ENCODE measurements at regions not wholly inside any gene's neighbourhood (a gene's known extent, or its start where the extent isn't known, plus 50 kb on each side); places are given as distances from the start of the nearest gene placed in this dataset.
"Not testable (repeated sequence)": the region's sequence is repeated elsewhere in the genome, so short reads cannot be mapped to it uniquely, and the experiment has no call there.

DNA sequence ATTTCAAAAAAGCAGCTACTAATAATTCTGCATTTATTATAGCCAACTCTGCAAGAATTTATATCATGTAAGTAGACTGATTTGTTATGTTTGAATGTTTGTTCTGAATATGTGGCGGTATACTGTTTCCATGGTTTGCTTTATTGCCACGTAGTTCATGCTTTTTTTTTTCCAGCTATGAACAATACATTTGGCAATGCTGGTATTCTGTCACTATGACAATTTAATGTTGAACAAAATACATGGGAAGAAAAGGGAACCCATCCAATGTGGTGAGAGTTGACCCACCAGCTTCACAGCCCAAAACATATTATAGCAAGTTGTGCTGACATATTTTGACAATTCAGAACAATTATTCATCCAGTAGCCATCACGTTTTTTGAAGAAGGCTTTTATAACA is 145.6 kb downstream of the CCDC71L start:
- no peaks in the 10 kb centered on the region for H3K36me3 Mint-ChIP-seq (ENCODE audit: low read depth)
- H3K27me3 Mint-ChIP-seq = peaks cover 19% of the 10 kb centered on the region
- no peak overlapping the region for H3K4me3 Mint-ChIP-seq

DNA sequence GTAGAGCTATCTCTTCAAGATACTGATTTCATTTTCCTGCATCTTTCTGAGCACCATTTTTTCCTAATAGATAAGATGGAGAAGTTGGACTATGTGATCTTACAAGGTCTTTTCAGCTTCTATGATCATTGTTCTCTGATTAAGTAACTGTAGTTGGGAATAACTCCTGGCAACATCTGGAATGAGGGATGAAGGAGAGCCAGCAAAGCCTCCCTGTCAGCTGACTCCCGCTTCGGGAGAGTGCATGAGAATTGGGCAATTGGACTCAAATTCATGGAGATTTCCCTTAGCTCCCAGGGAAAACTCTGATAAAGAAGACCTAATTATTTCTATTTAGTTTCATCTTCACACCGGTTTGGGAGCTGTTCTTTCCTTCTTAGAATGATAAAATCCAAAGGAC is 146.1 kb downstream of the CCDC71L start:
- Mint-ChIP-seq H3K9me3 (peaks cover 4% of the 10 kb centered on the region), H3K27ac (no peak overlapping the region), H3K4me3 (no peak overlapping the region), H3K27me3 (peaks cover 23% of the 10 kb centered on the region), H3K4me1 (no peaks in the 10 kb centered on the region), H3K36me3 (ENCODE audit: low read depth) (no peaks in the 10 kb centered on the region)
- intact Hi-C loops (cut with micrococcal nuclease) = no loop called here
- no peak for DNase-seq

More for the DNA sequence above, 145.6 kb downstream of the CCDC71L start:
- Mint-ChIP-seq H3K4me1 (no peaks in the 10 kb centered on the region), H3K9me3 (no peaks in the 10 kb centered on the region), H3K27ac (no peak overlapping the region)
- intact Hi-C loops (cut with micrococcal nuclease) = no loop called here
- DNase-seq = no peak

DNA sequence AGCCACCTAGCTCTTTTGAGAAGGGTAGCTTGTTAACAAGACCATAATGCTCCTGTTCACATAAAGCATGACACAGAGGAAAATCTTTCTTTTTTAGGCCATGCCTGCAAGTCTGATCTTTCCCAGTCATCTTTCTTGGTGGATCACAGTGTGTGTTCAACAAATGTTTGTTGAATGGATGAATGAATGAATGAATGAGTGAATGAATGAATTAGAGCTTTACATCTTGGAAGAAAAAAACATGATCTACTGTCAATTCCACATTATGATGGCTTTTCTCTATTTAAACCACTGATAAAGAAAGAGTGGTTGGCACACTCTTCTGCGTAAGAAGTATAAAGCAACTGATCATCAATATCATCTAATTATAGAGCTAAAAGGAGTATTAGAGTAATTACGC is 148.7 kb downstream of the CCDC71L start:
- DNase-seq = no peak
- H3K9me3 Mint-ChIP-seq = peaks cover 11% of the 10 kb centered on the region
- peaks cover 11% of the 10 kb centered on the region for H3K27me3 Mint-ChIP-seq
- H3K4me1 Mint-ChIP-seq = no peaks in the 10 kb centered on the region
- no peak overlapping the region for H3K27ac Mint-ChIP-seq
- intact Hi-C loops (cut with micrococcal nuclease) = no loop called here
- no peaks in the 10 kb centered on the region for H3K36me3 Mint-ChIP-seq (ENCODE audit: low read depth)
- no peak overlapping the region for H3K4me3 Mint-ChIP-seq

DNA sequence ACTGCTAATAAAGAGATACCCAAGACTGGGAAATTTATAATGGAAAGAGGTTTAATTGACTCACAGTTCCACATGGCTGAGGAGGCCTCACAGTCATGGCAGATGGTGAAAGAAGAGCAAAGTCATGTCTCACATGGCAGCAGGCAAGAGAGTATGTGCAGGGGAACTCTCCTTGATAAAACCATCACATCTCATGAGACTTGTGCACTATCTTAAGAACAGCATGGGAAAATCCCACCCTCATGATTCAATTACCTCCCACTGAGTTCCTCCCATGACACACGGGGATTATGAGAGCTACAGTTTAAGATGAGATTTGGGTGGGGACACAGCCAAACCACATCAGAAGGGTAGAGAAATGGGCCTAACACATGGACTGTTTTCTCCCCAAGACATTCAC is 156.3 kb downstream of the CCDC71L start:
- H3K36me3 Mint-ChIP-seq (ENCODE audit: low read depth) = no peaks in the 10 kb centered on the region
- H3K4me1 Mint-ChIP-seq = peaks cover 14% of the 10 kb centered on the region
- H3K4me3 Mint-ChIP-seq = peak overlapping the region; percentile 1
- intact Hi-C loops (cut with micrococcal nuclease) = loop anchor here (5.0 kb wide), 1 partner anchor 97 kb away; no protein-coding TSS in a partner anchor
- H3K9me3 Mint-ChIP-seq = peaks cover 16% of the 10 kb centered on the region
- no peaks in the 10 kb centered on the region for H3K27me3 Mint-ChIP-seq
- H3K27ac Mint-ChIP-seq = peak overlapping the region; percentile 80
- no peak for DNase-seq

- no peaks in the 10 kb centered on the region for H3K27me3 Mint-ChIP-seq
- H3K4me3 Mint-ChIP-seq = peak overlapping the region; percentile 1
- intact Hi-C loops (cut with micrococcal nuclease) = loop anchor here (5.0 kb wide), 1 partner anchor 97 kb away; no protein-coding TSS in a partner anchor
- H3K9me3 Mint-ChIP-seq = peaks cover 12% of the 10 kb centered on the region
- no peaks in the 10 kb centered on the region for H3K36me3 Mint-ChIP-seq (ENCODE audit: low read depth)
- peak overlapping the region; percentile 80 for H3K27ac Mint-ChIP-seq
- no peak for DNase-seq
- peaks cover 14% of the 10 kb centered on the region for H3K4me1 Mint-ChIP-seq
Measured at GRCh38 chr7:106504207-106504606, 156.8 kb downstream of the CCDC71L start.

DNA sequence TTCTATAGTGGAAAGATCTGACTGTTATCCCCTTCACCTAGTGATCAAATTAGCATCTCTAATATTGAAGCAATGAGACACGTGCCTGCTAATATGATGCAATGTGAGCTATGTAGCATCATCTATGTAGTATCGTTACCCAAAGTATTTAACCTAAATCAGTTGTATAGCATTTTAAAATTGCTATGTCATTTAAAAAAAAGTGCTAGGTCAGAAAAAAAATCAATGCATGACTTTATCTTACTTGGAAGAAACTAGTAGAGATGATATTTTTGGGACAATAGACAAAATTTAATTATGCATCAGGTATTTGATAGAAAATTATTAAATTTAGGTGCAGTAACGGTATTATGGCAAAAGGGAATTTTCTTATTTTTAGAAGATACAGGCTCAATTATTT is 157.3 kb downstream of the CCDC71L start:
- Mint-ChIP-seq H3K36me3 (ENCODE audit: low read depth) (no peaks in the 10 kb centered on the region), H3K27me3 (no peaks in the 10 kb centered on the region), H3K9me3 (peaks cover 12% of the 10 kb centered on the region), H3K27ac (no peak overlapping the region), H3K4me1 (peaks cover 14% of the 10 kb centered on the region), H3K4me3 (no peak overlapping the region)
- no peak for DNase-seq
- intact Hi-C loops (cut with micrococcal nuclease) = loop anchor here (5.0 kb wide), 1 partner anchor 96 kb away; no protein-coding TSS in a partner anchor

- no peak overlapping the region for H3K4me3 Mint-ChIP-seq
- no peaks in the 10 kb centered on the region for H3K36me3 Mint-ChIP-seq (ENCODE audit: low read depth)
- H3K27ac Mint-ChIP-seq = peak overlapping the region; percentile 61
- H3K4me1 Mint-ChIP-seq = peaks cover 12% of the 10 kb centered on the region
- no peaks in the 10 kb centered on the region for H3K27me3 Mint-ChIP-seq
- intact Hi-C loops (cut with micrococcal nuclease) = loop anchor here (2.0 to 5.0 kb wide), 2 partner anchors 17 to 95 kb away; no protein-coding TSS in a partner anchor
- DNase-seq = no peak
- H3K9me3 Mint-ChIP-seq = peaks cover 12% of the 10 kb centered on the region
Measured at GRCh38 chr7:106501605-106502580, 159.1 kb downstream of the CCDC71L start.

- H3K27me3 Mint-ChIP-seq = peaks cover 3% of the 10 kb centered on the region
- peaks cover 25% of the 10 kb centered on the region for H3K9me3 Mint-ChIP-seq
- no peak for DNase-seq
- no peaks in the 10 kb centered on the region for H3K36me3 Mint-ChIP-seq (ENCODE audit: low read depth)
- H3K4me3 Mint-ChIP-seq = no peak overlapping the region
- peaks cover 13% of the 10 kb centered on the region for H3K4me1 Mint-ChIP-seq
- intact Hi-C loops (cut with micrococcal nuclease) = loop anchor here (2.0 to 5.0 kb wide), 2 partner anchors 15 to 93 kb away; no protein-coding TSS in a partner anchor
- no peak overlapping the region for H3K27ac Mint-ChIP-seq
Measured at GRCh38 chr7:106499897-106500296, 161.1 kb downstream of the CCDC71L start.

GRCh38 chr7:106498005-106498404 is 163.0 kb downstream of the CCDC71L start:
- DNase-seq; H3K27ac Mint-ChIP-seq; H3K27me3 Mint-ChIP-seq; H3K36me3 Mint-ChIP-seq (ENCODE audit: low read depth); intact Hi-C loops (cut with micrococcal nuclease); H3K4me1 Mint-ChIP-seq; H3K4me3 Mint-ChIP-seq: not testable (repeated sequence)
- H3K9me3 Mint-ChIP-seq = peaks cover 28% of the 10 kb centered on the region

DNA sequence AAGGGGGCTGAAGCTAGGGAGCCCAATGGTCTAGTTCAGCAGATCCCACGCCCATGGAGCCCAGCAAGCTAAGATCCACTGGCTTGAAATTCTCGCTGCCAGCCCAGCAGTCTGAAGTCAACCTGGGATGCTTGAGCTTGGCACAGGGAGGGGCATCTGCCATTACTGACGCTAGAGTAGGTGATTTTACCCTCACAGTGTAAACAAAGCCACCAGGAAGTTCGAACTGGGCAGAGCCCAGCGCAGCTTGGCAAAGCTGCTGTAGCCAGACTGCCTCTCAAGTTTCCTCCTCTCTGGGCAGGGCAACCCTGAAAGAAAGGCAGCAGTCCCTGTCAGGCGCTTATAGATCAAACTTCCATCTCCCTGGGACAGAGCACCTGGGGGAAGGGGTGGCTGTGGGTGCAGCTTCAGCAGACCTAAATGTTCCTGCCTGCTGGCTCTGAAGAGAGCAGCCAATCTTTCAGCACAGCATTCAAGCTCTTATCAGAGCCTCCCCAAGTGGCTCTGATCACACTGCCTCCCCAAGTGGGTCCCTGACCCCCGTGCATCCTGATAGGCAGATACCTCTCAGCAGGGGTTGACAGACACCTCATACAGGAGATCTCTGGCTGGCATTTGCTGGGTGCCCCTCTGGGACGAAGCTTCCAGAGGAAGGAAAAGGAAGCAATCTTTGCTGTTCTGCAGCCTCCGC is 167.8 kb downstream of the CCDC71L start:
- no peak for DNase-seq
- Mint-ChIP-seq H3K27me3 (peaks cover 3% of the 10 kb centered on the region), H3K27ac (no peak overlapping the region), H3K9me3 (peaks cover 28% of the 10 kb centered on the region), H3K4me1 (peaks cover 2% of the 10 kb centered on the region), H3K4me3 (no peak overlapping the region), H3K36me3 (ENCODE audit: low read depth) (no peaks in the 10 kb centered on the region)
- intact Hi-C loops (cut with micrococcal nuclease) = no loop called here

DNA sequence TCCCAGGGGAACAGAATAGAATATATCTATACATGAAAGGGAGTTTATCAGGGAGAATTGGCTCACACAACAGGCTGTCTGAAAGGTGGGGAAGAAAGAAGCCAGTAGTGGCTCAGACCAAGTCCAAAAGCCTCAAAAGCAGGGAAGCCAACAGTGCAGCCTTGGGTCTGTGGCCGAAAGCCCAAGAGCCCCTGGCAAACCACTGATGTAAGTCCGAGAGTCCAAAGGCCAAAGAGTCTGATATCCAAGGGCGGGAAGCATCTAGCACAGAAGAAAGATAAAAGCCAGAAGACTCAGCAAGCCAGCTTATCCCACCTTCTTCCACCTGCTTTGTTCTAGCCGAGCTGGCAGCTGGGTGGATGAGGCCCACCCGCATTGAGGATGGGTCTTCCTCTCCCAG is 172.5 kb downstream of the CCDC71L start:
- H3K9me3 Mint-ChIP-seq = no peaks in the 10 kb centered on the region
- intact Hi-C loops (cut with micrococcal nuclease) = loop anchor here (5.0 kb wide), 1 partner anchor 249 kb away; no protein-coding TSS in a partner anchor
- H3K4me3 Mint-ChIP-seq = no peak overlapping the region
- H3K27me3 Mint-ChIP-seq = no peaks in the 10 kb centered on the region
- no peaks in the 10 kb centered on the region for H3K36me3 Mint-ChIP-seq (ENCODE audit: low read depth)
- no peak overlapping the region for H3K27ac Mint-ChIP-seq
- no peak for DNase-seq
- H3K4me1 Mint-ChIP-seq = peaks cover 24% of the 10 kb centered on the region

- intact Hi-C loops (cut with micrococcal nuclease) = loop anchor here (5.0 kb wide), 1 partner anchor 249 kb away; no protein-coding TSS in a partner anchor
- no peaks in the 10 kb centered on the region for H3K36me3 Mint-ChIP-seq (ENCODE audit: low read depth)
- H3K4me1 Mint-ChIP-seq = peaks cover 25% of the 10 kb centered on the region
- H3K27me3 Mint-ChIP-seq = no peaks in the 10 kb centered on the region
- H3K4me3 Mint-ChIP-seq = no peak overlapping the region
- no peak for DNase-seq
- no peak overlapping the region for H3K27ac Mint-ChIP-seq
- no peaks in the 10 kb centered on the region for H3K9me3 Mint-ChIP-seq
Measured at GRCh38 chr7:106487892-106488291, 173.1 kb downstream of the CCDC71L start.

DNA sequence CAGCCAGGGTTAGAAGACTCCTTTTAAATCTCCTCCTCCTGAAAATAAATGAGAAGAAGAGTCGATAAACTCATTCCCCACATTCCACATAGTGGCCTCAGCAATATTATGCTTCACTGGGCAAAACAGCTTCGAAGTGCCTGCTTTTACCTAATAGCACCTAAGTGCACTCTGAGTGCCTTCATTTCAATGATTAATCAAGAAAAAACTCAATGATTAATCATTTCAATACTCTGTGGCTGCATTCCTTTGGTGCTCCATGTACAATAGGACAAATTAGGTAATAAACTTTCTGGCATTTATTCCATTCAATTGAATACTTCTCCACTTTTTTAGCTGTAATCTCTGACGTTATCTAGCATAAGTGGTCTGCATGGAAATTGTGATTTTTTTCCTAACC is 174.6 kb downstream of the CCDC71L start:
- no peak overlapping the region for H3K4me3 Mint-ChIP-seq
- H3K9me3 Mint-ChIP-seq = peaks cover 9% of the 10 kb centered on the region
- intact Hi-C loops (cut with micrococcal nuclease) = loop anchor here (5.0 kb wide), 1 partner anchor 251 kb away; no protein-coding TSS in a partner anchor
- no peaks in the 10 kb centered on the region for H3K36me3 Mint-ChIP-seq (ENCODE audit: low read depth)
- no peak overlapping the region for H3K27ac Mint-ChIP-seq
- no peaks in the 10 kb centered on the region for H3K27me3 Mint-ChIP-seq
- no peak for DNase-seq
- H3K4me1 Mint-ChIP-seq = peaks cover 34% of the 10 kb centered on the region

DNA sequence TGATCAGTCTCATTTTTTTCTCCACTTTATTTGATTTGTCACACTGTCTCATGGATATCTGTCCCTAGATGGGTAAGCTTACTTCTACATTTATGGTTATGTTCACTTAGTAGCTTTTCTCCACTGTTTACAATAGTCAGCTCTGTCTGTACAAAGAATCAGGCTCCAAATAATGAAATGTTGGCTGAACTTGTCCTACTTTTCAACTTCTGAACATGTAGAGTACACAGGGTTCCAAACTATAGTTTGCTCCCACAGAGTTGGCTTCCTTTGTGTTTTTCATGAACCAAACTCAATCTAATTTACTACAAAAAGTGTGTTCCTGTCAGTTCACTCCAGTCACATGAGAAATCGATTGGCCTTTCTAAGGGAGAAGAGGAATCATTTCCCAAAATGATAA is 175.0 kb downstream of the CCDC71L start:
- no peaks in the 10 kb centered on the region for H3K36me3 Mint-ChIP-seq (ENCODE audit: low read depth)
- peak overlapping the region; percentile 82 for H3K27ac Mint-ChIP-seq
- H3K27me3 Mint-ChIP-seq = no peaks in the 10 kb centered on the region
- H3K9me3 Mint-ChIP-seq = peaks cover 10% of the 10 kb centered on the region
- DNase-seq = no peak
- intact Hi-C loops (cut with micrococcal nuclease) = loop anchor here (1.0 to 5.0 kb wide), 5 partner anchors 15 to 251 kb away; no protein-coding TSS in a partner anchor
- H3K4me1 Mint-ChIP-seq = peaks cover 37% of the 10 kb centered on the region
- no peak overlapping the region for H3K4me3 Mint-ChIP-seq
